SU-DHL-6 (cell line): ENCODE measurements at regions not wholly inside any gene's neighbourhood (a gene's known extent, or its start where the extent isn't known, plus 50 kb on each side); places are given as distances from the start of the nearest gene placed in this dataset.

Source experiments
- EZH2phosphoT487 ChIP-seq: fragments of 200-600 bp; sonication (generic), shearing (Covaris generic); conservative IDR thresholded peaks from 2 replicates; pipeline ENCODE4 v1.6.1; 2018; ENCODE audit warnings: mild to moderate bottlenecking, antibody characterized with exemption, low read length, moderate library complexity, mixed read lengths
- TF ChIP-seq, protein P1 (sequence below): fragments of 200-600 bp; sonication (generic); IDR thresholded peaks from one replicate; pipeline ENCODE4 v1.5.1; 2017; ENCODE audit warnings: antibody characterized with exemption, mild to moderate bottlenecking, low read length, moderate library complexity; ENCODE audit not compliant: insufficient read depth, poor library complexity, severe bottlenecking

DNA sequence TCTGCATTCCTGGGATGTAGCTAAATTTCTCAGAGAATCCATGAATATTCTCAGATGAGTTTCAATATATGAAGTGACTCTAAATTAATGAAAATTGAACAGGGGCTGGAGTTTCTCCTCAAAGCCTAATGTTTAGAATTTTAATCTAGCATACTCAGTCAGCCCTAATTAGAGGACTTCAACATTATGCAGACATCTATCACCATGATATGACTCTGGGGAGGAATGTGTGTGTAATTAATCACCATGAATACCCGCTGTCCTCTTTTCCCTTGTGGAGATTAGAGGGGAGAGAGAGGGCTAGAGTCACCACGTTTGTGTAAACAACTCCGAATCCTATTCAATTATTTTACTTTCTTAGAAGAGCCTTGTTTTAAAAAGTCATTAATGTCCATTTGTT, 698.6 kb upstream of the MDGA2 start:
- TF ChIP-seq, protein P1, sequence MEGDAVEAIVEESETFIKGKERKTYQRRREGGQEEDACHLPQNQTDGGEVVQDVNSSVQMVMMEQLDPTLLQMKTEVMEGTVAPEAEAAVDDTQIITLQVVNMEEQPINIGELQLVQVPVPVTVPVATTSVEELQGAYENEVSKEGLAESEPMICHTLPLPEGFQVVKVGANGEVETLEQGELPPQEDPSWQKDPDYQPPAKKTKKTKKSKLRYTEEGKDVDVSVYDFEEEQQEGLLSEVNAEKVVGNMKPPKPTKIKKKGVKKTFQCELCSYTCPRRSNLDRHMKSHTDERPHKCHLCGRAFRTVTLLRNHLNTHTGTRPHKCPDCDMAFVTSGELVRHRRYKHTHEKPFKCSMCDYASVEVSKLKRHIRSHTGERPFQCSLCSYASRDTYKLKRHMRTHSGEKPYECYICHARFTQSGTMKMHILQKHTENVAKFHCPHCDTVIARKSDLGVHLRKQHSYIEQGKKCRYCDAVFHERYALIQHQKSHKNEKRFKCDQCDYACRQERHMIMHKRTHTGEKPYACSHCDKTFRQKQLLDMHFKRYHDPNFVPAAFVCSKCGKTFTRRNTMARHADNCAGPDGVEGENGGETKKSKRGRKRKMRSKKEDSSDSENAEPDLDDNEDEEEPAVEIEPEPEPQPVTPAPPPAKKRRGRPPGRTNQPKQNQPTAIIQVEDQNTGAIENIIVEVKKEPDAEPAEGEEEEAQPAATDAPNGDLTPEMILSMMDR: no peak
- TF ChIP-seq EZH2phosphoT487: no peak
